ENCODE measurements at regions not wholly inside any gene's neighbourhood (a gene's known extent, or its start where the extent isn't known, plus 50 kb on each side); places are given as distances from the start of the nearest gene placed in this dataset.
"Not testable (repeated sequence)": the region's sequence is repeated elsewhere in the genome, so short reads cannot be mapped to it uniquely, and the experiment has no call there.

GRCh38 chr10:32179836-32180235 is 123.6 kb upstream of the KIF5B start:
- no peak overlapping the region for H3K9ac ChIP-seq (ENCODE audit: insufficient read length)
- no peaks in the 10 kb centered on the region for H3K36me3 ChIP-seq (ENCODE audit: insufficient read depth, low read length)
- no peak overlapping the region for H3K4me3 ChIP-seq
- TF ChIP-seq POLR2AphosphoS5 (IDR thresholded peaks at IDR 0.05; ENCODE audit: borderline replicate concordance, low read depth, low read length) (no peak), FOXP2 (optimal IDR thresholded peaks at IDR 0.05; ENCODE audit: control extremely low read depth, extremely low read length, insufficient read depth) (no peak), EZH2 (IDR thresholded peaks at IDR 0.05) (no peak)
- no peak for DNase-seq (ENCODE audit: low read depth, low spot score)
- no peak overlapping the region for H3K27ac ChIP-seq
- no peaks in the 10 kb centered on the region for H3K9me3 ChIP-seq (ENCODE audit: low read depth, low read length)

- not testable (repeated sequence) for H3K27ac ChIP-seq; H3K36me3 ChIP-seq (ENCODE audit: insufficient read depth, low read length); H3K9me3 ChIP-seq (ENCODE audit: low read depth, low read length); H3K4me3 ChIP-seq; DNase-seq (ENCODE audit: low read depth, low spot score); H3K9ac ChIP-seq (ENCODE audit: insufficient read length)
Observed at GRCh38 chr10:32177594-32177993, 121.4 kb upstream of the KIF5B start.

- DNase-seq (ENCODE audit: low read depth, low spot score), result no peak
- TF ChIP-seq FOXP2 (optimal IDR thresholded peaks at IDR 0.05; ENCODE audit: control extremely low read depth, extremely low read length, insufficient read depth) (no peak), EZH2 (IDR thresholded peaks at IDR 0.05) (no peak), POLR2AphosphoS5 (IDR thresholded peaks at IDR 0.05; ENCODE audit: borderline replicate concordance, low read depth, low read length) (no peak)
- H3K36me3 ChIP-seq (ENCODE audit: insufficient read depth, low read length), result no peaks in the 10 kb centered on the region
- no peak overlapping the region for H3K9ac ChIP-seq (ENCODE audit: insufficient read length)
- H3K9me3 ChIP-seq (ENCODE audit: low read depth, low read length), result no peaks in the 10 kb centered on the region
- no peak overlapping the region for H3K4me3 ChIP-seq
- no peak overlapping the region for H3K27ac ChIP-seq
Observed at GRCh38 chr10:32175629-32176028, 119.4 kb upstream of the KIF5B start.

- TF ChIP-seq FOXP2 (optimal IDR thresholded peaks at IDR 0.05; ENCODE audit: control extremely low read depth, extremely low read length, insufficient read depth), result no peak
- no peak for TF ChIP-seq POLR2AphosphoS5 (IDR thresholded peaks at IDR 0.05; ENCODE audit: borderline replicate concordance, low read depth, low read length)
- TF ChIP-seq EZH2 (IDR thresholded peaks at IDR 0.05), result no peak
- Histone ChIP-seq H3K9ac (ENCODE audit: insufficient read length) (no peak overlapping the region), H3K9me3 (ENCODE audit: low read depth, low read length) (no peaks in the 10 kb centered on the region), H3K36me3 (ENCODE audit: insufficient read depth, low read length) (no peaks in the 10 kb centered on the region), H3K27ac (no peak overlapping the region), H3K4me3 (no peak overlapping the region)
- no peak for DNase-seq (ENCODE audit: low read depth, low spot score)
Observed at GRCh38 chr10:32174349-32174893, 118.2 kb upstream of the KIF5B start.

- DNase-seq (ENCODE audit: low read depth, low spot score), result no peak
- Histone ChIP-seq H3K9ac (ENCODE audit: insufficient read length) (no peak overlapping the region), H3K4me3 (no peak overlapping the region), H3K27ac (no peak overlapping the region), H3K9me3 (ENCODE audit: low read depth, low read length) (no peaks in the 10 kb centered on the region), H3K36me3 (ENCODE audit: insufficient read depth, low read length) (no peaks in the 10 kb centered on the region)
- no peak for TF ChIP-seq POLR2AphosphoS5 (IDR thresholded peaks at IDR 0.05; ENCODE audit: borderline replicate concordance, low read depth, low read length)
- no peak for TF ChIP-seq EZH2 (IDR thresholded peaks at IDR 0.05)
- no peak for TF ChIP-seq FOXP2 (optimal IDR thresholded peaks at IDR 0.05; ENCODE audit: control extremely low read depth, extremely low read length, insufficient read depth)
Observed at GRCh38 chr10:32171204-32171603, 115.0 kb upstream of the KIF5B start.

GRCh38 chr10:32169556-32169955 is 113.3 kb upstream of the KIF5B start:
- DNase-seq (ENCODE audit: low read depth, low spot score), result no peak
- Histone ChIP-seq H3K4me3 (no peak overlapping the region), H3K9ac (ENCODE audit: insufficient read length) (no peak overlapping the region), H3K9me3 (ENCODE audit: low read depth, low read length) (no peaks in the 10 kb centered on the region), H3K27ac (no peak overlapping the region), H3K36me3 (ENCODE audit: insufficient read depth, low read length) (no peaks in the 10 kb centered on the region)
- TF ChIP-seq FOXP2 (optimal IDR thresholded peaks at IDR 0.05; ENCODE audit: control extremely low read depth, extremely low read length, insufficient read depth) (no peak), EZH2 (IDR thresholded peaks at IDR 0.05) (no peak), POLR2AphosphoS5 (IDR thresholded peaks at IDR 0.05; ENCODE audit: borderline replicate concordance, low read depth, low read length) (no peak)

GRCh38 chr10:32167450-32167849 is 111.2 kb upstream of the KIF5B start:
- Histone ChIP-seq H3K9ac (ENCODE audit: insufficient read length) (no peak overlapping the region), H3K9me3 (ENCODE audit: low read depth, low read length) (no peaks in the 10 kb centered on the region), H3K36me3 (ENCODE audit: insufficient read depth, low read length) (no peaks in the 10 kb centered on the region), H3K4me3 (no peak overlapping the region), H3K27ac (no peak overlapping the region)
- TF ChIP-seq EZH2 (IDR thresholded peaks at IDR 0.05), result no peak
- TF ChIP-seq POLR2AphosphoS5 (IDR thresholded peaks at IDR 0.05; ENCODE audit: borderline replicate concordance, low read depth, low read length), result no peak
- TF ChIP-seq FOXP2 (optimal IDR thresholded peaks at IDR 0.05; ENCODE audit: control extremely low read depth, extremely low read length, insufficient read depth), result no peak
- no peak for DNase-seq (ENCODE audit: low read depth, low spot score)

- Histone ChIP-seq H3K9me3 (ENCODE audit: low read depth, low read length) (no peaks in the 10 kb centered on the region), H3K9ac (ENCODE audit: insufficient read length) (no peak overlapping the region), H3K36me3 (ENCODE audit: insufficient read depth, low read length) (no peaks in the 10 kb centered on the region), H3K27ac (no peak overlapping the region), H3K4me3 (no peak overlapping the region)
- no peak for TF ChIP-seq POLR2AphosphoS5 (IDR thresholded peaks at IDR 0.05; ENCODE audit: borderline replicate concordance, low read depth, low read length)
- TF ChIP-seq EZH2 (IDR thresholded peaks at IDR 0.05), result no peak
- TF ChIP-seq FOXP2 (optimal IDR thresholded peaks at IDR 0.05; ENCODE audit: control extremely low read depth, extremely low read length, insufficient read depth), result no peak
- no peak for DNase-seq (ENCODE audit: low read depth, low spot score)
Observed at GRCh38 chr10:32166365-32166764, 110.1 kb upstream of the KIF5B start.

GRCh38 chr10:32163762-32164148 is 107.5 kb upstream of the KIF5B start:
- no peaks in the 10 kb centered on the region for H3K9me3 ChIP-seq (ENCODE audit: low read depth, low read length)
- H3K9ac ChIP-seq (ENCODE audit: insufficient read length), result no peak overlapping the region
- TF ChIP-seq POLR2AphosphoS5 (IDR thresholded peaks at IDR 0.05; ENCODE audit: borderline replicate concordance, low read depth, low read length), result no peak
- TF ChIP-seq EZH2 (IDR thresholded peaks at IDR 0.05), result no peak
- no peak for TF ChIP-seq FOXP2 (optimal IDR thresholded peaks at IDR 0.05; ENCODE audit: control extremely low read depth, extremely low read length, insufficient read depth)
- H3K36me3 ChIP-seq (ENCODE audit: insufficient read depth, low read length), result no peaks in the 10 kb centered on the region
- no peak overlapping the region for H3K27ac ChIP-seq
- H3K4me3 ChIP-seq, result no peak overlapping the region
- no peak for DNase-seq (ENCODE audit: low read depth, low spot score)
